Lower leg skin (tissue), 3 donors: ENCODE measurements at regions not wholly inside any gene's neighbourhood (a gene's known extent, or its start where the extent isn't known, plus 50 kb on each side); places are given as distances from the start of the nearest gene placed in this dataset.

Source experiments
- CTCF ChIP-seq, 3 donors: fragments of 450-650 bp; IDR thresholded peaks; one replicate each; pipeline ENCODE4 v1.5.1; 2016; ENCODE audit warnings: antibody characterized with exemption in 3 of 3, mild to moderate bottlenecking in 3 of 3, moderate library complexity in 2 of 3
- POLR2A ChIP-seq, 2 donors: fragments of 450-650 bp; IDR thresholded peaks; one replicate each; pipeline ENCODE4 v1.6.1; 2016 to 2017; ENCODE audit warnings: antibody characterized with exemption in 2 of 2, mild to moderate bottlenecking in 1 of 2, moderate library complexity in 1 of 2

- TF ChIP-seq CTCF (IDR thresholded peaks at IDR 0.05) (no peak), POLR2A (IDR thresholded peaks at IDR 0.05) (no peak)
These were observed 71.9 kb upstream of the CTNNB1 start for GRCh38 chr3:41127414-41127813.
